ENCODE measurements at regions not wholly inside any gene's neighbourhood (a gene's known extent, or its start where the extent isn't known, plus 50 kb on each side); places are given as distances from the start of the nearest gene placed in this dataset.

DNA sequence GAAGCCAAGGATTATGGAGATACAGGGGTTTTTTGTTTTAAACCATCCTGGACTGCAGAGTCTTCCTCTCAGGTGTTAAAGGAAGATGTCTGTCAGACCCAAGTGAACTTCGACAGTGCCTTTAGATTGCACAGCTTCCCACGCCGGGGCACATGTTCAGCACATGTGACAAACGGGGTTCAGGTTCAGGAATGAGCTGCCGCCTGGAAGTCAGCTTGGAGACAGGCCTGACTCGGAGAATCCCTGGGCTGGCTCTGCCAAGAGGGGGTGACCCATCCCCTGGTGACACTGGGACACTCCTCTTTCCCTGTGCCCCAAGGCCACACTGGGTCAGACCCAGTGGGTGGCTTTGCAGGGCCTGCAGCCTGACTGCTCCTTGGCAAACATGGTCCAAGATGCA is 359.3 kb upstream of the SALL3 start:
- no peaks in the 10 kb centered on the region for H3K27me3 ChIP-seq (ENCODE audit: low read depth, low read length)
- H3K4me1 ChIP-seq (ENCODE audit: control insufficient read depth in 1 of 2, insufficient read depth in 2 of 2, low read length in 2 of 2) = no peaks in the 10 kb centered on the region
- H3K4me3 ChIP-seq (ENCODE audit: low read depth in 1 of 2, low read length in 2 of 2) = no peak overlapping the region
- peaks cover 7 to 18% of the 10 kb centered on the region in 2 donors for H3K9me3 ChIP-seq (ENCODE audit: control insufficient read depth in 1 of 2, low read length in 2 of 2)
- no peaks in the 10 kb centered on the region for H3K36me3 ChIP-seq (ENCODE audit: control insufficient read depth in 1 of 2, insufficient read depth in 2 of 2, low read length in 2 of 2)
- H3K27ac ChIP-seq (ENCODE audit: low read length) = no peak overlapping the region

DNA sequence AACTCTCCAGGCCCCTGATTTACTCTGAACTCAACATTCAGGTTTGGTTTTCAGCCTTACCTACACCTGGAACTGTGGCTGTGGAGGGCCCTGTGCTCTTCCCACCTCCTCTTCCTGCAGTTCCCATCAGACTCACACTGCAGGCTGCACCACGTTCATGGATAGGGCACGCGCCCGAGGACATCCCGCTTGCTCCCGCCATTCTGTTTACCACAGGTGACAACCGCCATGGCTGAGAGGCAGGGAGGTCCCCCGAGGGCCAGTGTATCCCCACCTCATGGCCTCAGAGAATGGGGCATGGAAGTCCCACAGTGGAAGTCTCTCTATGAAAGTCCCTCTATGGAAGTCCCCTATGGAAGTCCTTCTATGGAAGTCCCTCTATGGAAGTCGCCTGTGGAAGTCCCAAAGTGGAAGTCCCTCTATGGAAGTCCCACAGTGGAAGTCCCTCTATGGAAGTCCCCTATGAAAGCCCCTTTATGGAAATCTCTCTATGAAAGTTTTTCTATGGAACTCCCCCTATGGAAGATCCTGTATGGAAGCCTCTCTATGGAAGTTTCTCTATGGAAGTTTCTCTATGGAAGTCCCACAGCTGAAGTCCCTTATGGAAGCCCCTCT is 358.4 kb upstream of the SALL3 start:
- H3K27ac ChIP-seq (ENCODE audit: low read length) = no peak overlapping the region
- no peaks in the 10 kb centered on the region for H3K36me3 ChIP-seq (ENCODE audit: control insufficient read depth in 1 of 2, insufficient read depth in 2 of 2, low read length in 2 of 2)
- no peaks in the 10 kb centered on the region for H3K4me1 ChIP-seq (ENCODE audit: control insufficient read depth in 1 of 2, insufficient read depth in 2 of 2, low read length in 2 of 2)
- H3K27me3 ChIP-seq (ENCODE audit: low read depth, low read length) = no peaks in the 10 kb centered on the region
- peaks cover 4 to 18% of the 10 kb centered on the region in 2 donors for H3K9me3 ChIP-seq (ENCODE audit: control insufficient read depth in 1 of 2, low read length in 2 of 2)
- no peak overlapping the region for H3K4me3 ChIP-seq (ENCODE audit: low read depth in 1 of 2, low read length in 2 of 2)

DNA sequence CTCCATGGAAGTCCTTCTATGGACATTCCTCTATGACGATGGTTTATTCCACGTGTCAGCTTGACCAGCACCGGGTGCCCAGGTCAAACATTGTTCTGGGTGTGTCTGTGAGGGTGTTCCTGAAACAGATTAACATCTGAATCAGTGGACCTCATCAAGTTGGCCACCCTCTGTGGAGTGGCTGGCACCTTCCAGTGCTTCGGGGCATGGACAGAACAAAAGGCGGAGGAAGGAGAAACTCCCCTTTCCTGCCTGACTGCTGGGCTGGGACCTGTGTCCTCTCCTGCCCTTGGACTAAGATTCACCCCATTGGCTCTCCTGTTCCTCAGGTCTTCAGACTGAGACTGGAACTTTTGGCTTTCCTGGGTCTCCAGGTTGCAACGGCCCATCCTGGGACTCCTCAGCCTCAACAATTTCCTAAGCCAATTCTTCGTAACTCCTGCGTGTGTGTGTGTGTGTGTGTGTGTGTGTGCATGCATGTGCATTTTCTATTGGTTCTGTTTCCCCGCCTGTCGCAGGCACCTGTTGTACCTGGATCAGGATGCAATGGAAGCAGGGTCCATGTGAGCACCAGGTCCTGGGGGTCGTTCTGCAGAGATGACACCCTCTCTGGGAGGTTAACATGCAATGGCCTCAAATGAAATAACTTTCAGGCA is 357.2 kb upstream of the SALL3 start:
- no peaks in the 10 kb centered on the region for H3K27me3 ChIP-seq (ENCODE audit: low read depth, low read length)
- H3K27ac ChIP-seq (ENCODE audit: low read length) = no peak overlapping the region
- H3K4me1 ChIP-seq (ENCODE audit: control insufficient read depth in 1 of 2, insufficient read depth in 2 of 2, low read length in 2 of 2) = no peaks in the 10 kb centered on the region

DNA sequence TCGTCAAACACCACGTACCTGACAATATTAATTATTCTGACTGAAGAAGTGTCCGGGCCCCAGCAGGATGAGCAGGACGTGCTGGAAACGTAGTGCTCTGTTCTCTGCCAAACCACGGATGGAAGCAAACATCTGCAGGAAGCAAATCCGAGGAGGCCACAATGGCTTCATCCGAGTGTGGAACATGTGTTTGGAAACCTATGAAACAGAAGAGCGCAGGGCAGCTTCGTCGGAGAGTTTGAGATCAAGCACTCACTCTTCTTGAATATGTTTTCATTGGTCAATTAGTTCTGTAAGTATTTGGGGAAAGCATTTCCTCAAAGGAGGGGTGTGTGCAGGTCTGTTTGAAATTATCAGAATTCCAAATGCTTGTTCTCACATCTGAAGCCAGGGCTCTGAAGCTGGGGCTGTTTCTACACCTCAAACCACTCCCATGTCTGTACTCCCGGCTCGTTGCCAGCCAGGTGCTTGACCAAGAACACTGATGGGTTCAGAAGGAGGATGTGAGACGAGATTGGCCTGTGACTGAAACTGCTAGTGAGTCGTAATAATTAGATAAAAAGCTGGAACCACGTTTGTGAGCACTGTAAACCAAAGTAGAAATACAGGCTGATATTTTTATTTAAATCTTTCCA is 356.6 kb upstream of the SALL3 start:
- Histone ChIP-seq H3K4me3 (ENCODE audit: low read depth in 1 of 2, low read length in 2 of 2) (no peak overlapping the region), H3K9me3 (ENCODE audit: control insufficient read depth in 1 of 2, low read length in 2 of 2) (peaks cover 0 to 7% of the 10 kb centered on the region in 2 donors), H3K36me3 (ENCODE audit: control insufficient read depth in 1 of 2, insufficient read depth in 2 of 2, low read length in 2 of 2) (no peaks in the 10 kb centered on the region), H3K27ac (ENCODE audit: low read length) (no peak overlapping the region), H3K4me1 (ENCODE audit: control insufficient read depth in 1 of 2, insufficient read depth in 2 of 2, low read length in 2 of 2) (no peaks in the 10 kb centered on the region), H3K27me3 (ENCODE audit: low read depth, low read length) (no peaks in the 10 kb centered on the region)

More for the DNA sequence above, 357.2 kb upstream of the SALL3 start:
- H3K9me3 ChIP-seq (ENCODE audit: control insufficient read depth in 1 of 2, low read length in 2 of 2) = peaks cover 0 to 9% of the 10 kb centered on the region in 2 donors
- no peak overlapping the region for H3K4me3 ChIP-seq (ENCODE audit: low read depth in 1 of 2, low read length in 2 of 2)
- no peaks in the 10 kb centered on the region for H3K36me3 ChIP-seq (ENCODE audit: control insufficient read depth in 1 of 2, insufficient read depth in 2 of 2, low read length in 2 of 2)

DNA sequence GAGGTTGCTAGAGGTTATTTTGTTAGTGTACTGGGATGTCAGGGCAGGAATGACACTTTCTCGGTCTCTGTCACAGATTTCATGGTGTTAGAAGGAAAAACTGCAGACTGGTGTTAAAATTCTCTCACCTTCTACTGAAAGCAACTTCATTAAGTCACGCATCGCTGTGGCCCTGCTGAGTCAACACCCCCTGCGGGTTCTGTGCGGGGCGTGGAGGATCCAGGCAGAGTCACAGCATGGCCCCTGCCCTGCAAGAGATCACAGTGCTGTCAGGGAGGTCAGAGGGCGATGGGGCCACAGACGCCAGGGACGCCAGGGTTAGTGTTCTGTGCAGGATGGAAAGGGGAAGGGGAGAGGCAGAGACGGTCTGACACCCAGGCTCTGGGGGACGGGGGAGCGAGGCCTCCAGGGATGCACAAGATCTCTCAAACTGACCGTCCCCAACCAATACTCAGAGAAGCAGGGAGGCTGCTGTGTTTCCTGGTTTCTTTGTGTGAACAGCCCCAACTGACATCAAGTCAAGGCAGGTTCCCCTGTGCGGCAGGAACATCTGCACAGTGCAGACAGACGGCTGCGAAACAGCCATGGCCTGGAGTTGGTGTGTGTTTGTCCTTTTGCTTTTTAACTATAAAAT is 354.9 kb upstream of the SALL3 start:
- Histone ChIP-seq H3K27ac (ENCODE audit: low read length) (no peak overlapping the region), H3K36me3 (ENCODE audit: control insufficient read depth in 1 of 2, insufficient read depth in 2 of 2, low read length in 2 of 2) (no peaks in the 10 kb centered on the region), H3K4me3 (ENCODE audit: low read depth in 1 of 2, low read length in 2 of 2) (no peak overlapping the region), H3K27me3 (ENCODE audit: low read depth, low read length) (no peaks in the 10 kb centered on the region), H3K4me1 (ENCODE audit: control insufficient read depth in 1 of 2, insufficient read depth in 2 of 2, low read length in 2 of 2) (no peaks in the 10 kb centered on the region), H3K9me3 (ENCODE audit: control insufficient read depth in 1 of 2, low read length in 2 of 2) (peaks cover 0 to 5% of the 10 kb centered on the region in 2 donors)

DNA sequence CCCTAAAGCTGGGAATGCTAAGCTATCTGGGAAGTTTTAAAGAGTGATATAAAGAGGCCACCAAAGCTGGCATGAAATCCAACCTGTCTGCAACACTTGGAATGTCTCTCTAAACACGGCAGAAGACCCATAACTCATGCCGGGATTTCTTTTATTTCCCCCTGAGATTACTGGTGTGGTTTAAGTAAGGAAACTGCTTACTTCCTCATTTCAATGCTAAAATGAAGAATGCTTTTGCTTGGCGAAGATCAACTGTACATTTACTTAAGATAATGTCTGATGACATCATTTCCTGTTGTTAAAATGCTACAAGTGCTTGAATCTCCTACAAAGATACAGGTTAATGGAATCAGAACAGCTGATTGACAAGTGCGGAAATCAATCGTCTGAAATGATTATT is 353.8 kb upstream of the SALL3 start:
- Histone ChIP-seq H3K9me3 (ENCODE audit: control insufficient read depth in 1 of 2, low read length in 2 of 2) (peaks cover 0 to 9% of the 10 kb centered on the region in 2 donors), H3K27me3 (ENCODE audit: low read depth, low read length) (no peaks in the 10 kb centered on the region), H3K4me3 (ENCODE audit: low read depth in 1 of 2, low read length in 2 of 2) (no peak overlapping the region), H3K36me3 (ENCODE audit: control insufficient read depth in 1 of 2, insufficient read depth in 2 of 2, low read length in 2 of 2) (no peaks in the 10 kb centered on the region), H3K27ac (ENCODE audit: low read length) (no peak overlapping the region), H3K4me1 (ENCODE audit: control insufficient read depth in 1 of 2, insufficient read depth in 2 of 2, low read length in 2 of 2) (no peaks in the 10 kb centered on the region)

DNA sequence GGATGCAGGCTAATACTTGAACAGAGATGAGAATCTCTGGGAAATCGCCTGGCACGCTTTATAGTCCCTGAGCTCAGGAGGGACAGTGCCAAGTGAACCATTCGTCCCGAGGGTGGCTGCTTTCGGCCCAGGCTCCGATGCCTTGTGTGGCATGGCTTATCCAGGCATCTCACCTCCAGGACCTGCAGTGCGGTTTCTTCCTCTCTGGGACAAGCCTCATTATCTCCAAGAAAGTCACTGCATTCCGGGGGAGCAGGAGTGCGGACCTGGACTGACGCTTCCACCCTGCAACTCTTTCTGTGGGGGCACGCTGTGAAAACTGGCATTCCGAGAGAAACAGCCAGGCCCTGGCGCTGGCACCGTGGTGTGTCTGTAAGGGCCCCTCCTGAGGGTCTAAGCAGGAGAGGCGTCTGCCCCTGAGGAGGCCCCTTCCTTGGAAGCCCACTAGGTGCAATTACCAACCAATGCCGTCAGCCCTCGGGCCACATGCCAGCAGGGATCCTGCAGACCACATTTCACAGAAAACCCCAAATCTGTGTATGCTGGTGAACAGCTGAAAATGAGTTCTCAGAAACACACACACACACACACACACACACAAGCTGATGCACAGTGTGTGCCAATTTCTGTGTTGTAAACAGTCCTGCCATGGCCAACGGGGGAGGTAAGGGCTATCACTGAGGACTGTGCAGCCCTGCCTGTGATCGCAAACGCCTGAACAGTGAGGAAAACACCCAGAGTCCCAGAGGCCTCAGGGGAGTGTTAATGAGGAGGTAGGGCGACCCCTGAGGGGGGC is 351.9 kb upstream of the SALL3 start:
- Histone ChIP-seq H3K36me3 (ENCODE audit: control insufficient read depth in 1 of 2, insufficient read depth in 2 of 2, low read length in 2 of 2) (no peaks in the 10 kb centered on the region), H3K4me1 (ENCODE audit: control insufficient read depth in 1 of 2, insufficient read depth in 2 of 2, low read length in 2 of 2) (no peaks in the 10 kb centered on the region), H3K4me3 (ENCODE audit: low read depth in 1 of 2, low read length in 2 of 2) (no peak overlapping the region), H3K27ac (ENCODE audit: low read length) (no peak overlapping the region), H3K27me3 (ENCODE audit: low read depth, low read length) (no peaks in the 10 kb centered on the region), H3K9me3 (ENCODE audit: control insufficient read depth in 1 of 2, low read length in 2 of 2) (peaks cover 0 to 12% of the 10 kb centered on the region in 2 donors)

DNA sequence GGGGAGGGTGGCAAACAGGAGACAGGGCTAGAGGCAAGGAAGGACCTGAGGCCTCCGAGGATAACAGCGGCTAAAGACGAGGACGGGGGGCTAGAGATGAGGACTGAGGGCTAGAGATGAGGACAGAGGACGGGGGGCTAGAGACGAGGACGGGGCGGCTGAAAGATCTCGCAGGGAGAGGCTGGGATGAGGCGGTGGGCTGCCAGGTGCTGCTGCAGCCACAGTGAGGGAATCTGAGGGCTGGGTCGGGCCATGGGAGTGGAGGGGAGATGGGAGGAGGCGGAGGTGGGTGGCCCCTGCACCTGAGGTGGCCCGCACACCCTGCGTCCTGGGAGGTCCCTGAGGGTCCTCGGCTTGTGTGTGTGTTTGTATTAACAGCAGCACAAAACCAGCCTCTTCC is 350.2 kb upstream of the SALL3 start:
- no peak overlapping the region for H3K27ac ChIP-seq (ENCODE audit: low read length)
- no peaks in the 10 kb centered on the region for H3K27me3 ChIP-seq (ENCODE audit: low read depth, low read length)
- H3K36me3 ChIP-seq (ENCODE audit: control insufficient read depth in 1 of 2, insufficient read depth in 2 of 2, low read length in 2 of 2) = no peaks in the 10 kb centered on the region
- peaks cover 0 to 12% of the 10 kb centered on the region in 2 donors for H3K9me3 ChIP-seq (ENCODE audit: control insufficient read depth in 1 of 2, low read length in 2 of 2)
- no peak overlapping the region for H3K4me3 ChIP-seq (ENCODE audit: low read depth in 1 of 2, low read length in 2 of 2)
- no peaks in the 10 kb centered on the region for H3K4me1 ChIP-seq (ENCODE audit: control insufficient read depth in 1 of 2, insufficient read depth in 2 of 2, low read length in 2 of 2)

DNA sequence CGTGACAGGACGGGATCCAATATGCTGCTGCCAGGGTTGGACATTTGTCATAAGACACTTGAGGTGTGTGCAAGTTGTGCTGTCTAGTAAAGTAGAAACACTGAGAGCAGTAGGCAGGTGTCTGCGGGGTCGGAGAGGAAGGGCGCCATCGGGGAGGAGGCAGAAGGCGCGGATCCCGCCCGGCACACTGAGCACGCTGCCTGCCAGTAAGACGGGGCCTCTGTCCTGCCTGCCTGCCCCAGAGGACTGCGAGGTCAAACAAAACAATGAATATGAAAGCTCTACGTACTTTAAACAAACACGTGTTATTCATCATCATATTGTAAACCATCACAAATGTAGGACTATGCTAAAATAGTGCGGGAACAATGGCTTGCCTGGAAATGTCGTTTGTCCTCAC is 349.3 kb upstream of the SALL3 start:
- H3K4me1 ChIP-seq (ENCODE audit: control insufficient read depth in 1 of 2, insufficient read depth in 2 of 2, low read length in 2 of 2) = no peaks in the 10 kb centered on the region
- no peak overlapping the region for H3K4me3 ChIP-seq (ENCODE audit: low read depth in 1 of 2, low read length in 2 of 2)
- H3K36me3 ChIP-seq (ENCODE audit: control insufficient read depth in 1 of 2, insufficient read depth in 2 of 2, low read length in 2 of 2) = no peaks in the 10 kb centered on the region
- H3K27me3 ChIP-seq (ENCODE audit: low read depth, low read length) = no peaks in the 10 kb centered on the region
- H3K27ac ChIP-seq (ENCODE audit: low read length) = no peak overlapping the region
- H3K9me3 ChIP-seq (ENCODE audit: control insufficient read depth in 1 of 2, low read length in 2 of 2) = peaks cover 0 to 12% of the 10 kb centered on the region in 2 donors

DNA sequence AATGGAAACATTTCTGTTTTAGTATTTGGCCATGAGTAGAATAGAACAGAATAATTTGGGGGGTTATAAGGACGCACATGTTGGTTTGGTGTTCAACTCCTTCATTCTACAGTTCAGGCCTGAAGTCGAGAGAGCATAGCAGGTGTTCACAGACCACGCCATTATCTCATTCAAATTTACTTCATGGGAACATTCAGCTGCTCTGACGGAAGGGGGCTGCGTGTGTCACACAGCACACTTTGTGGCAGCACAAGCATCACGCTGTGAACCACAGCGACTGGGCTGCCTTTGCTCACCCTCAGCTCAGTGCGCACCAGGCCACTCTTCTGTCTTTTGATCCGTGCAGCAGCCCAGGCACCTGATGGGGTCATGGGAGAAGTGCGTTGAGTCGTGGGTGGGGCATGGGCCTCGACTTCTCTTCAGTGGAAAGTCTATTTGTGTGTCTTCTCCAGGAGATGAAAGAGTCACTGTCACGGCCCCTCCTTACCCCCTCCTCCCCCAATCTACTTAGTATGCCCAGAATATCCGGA is 348.6 kb upstream of the SALL3 start:
- no peak overlapping the region for H3K27ac ChIP-seq (ENCODE audit: low read length)
- peaks cover 0 to 12% of the 10 kb centered on the region in 2 donors for H3K9me3 ChIP-seq (ENCODE audit: control insufficient read depth in 1 of 2, low read length in 2 of 2)
- H3K27me3 ChIP-seq (ENCODE audit: low read depth, low read length) = no peaks in the 10 kb centered on the region
- H3K36me3 ChIP-seq (ENCODE audit: control insufficient read depth in 1 of 2, insufficient read depth in 2 of 2, low read length in 2 of 2) = no peaks in the 10 kb centered on the region
- no peaks in the 10 kb centered on the region for H3K4me1 ChIP-seq (ENCODE audit: control insufficient read depth in 1 of 2, insufficient read depth in 2 of 2, low read length in 2 of 2)
- no peak overlapping the region for H3K4me3 ChIP-seq (ENCODE audit: low read depth in 1 of 2, low read length in 2 of 2)
